ENCODE measurements at regions not wholly inside any gene's neighbourhood (a gene's known extent, or its start where the extent isn't known, plus 50 kb on each side); places are given as distances from the start of the nearest gene placed in this dataset.
"Not testable (repeated sequence)": the region's sequence is repeated elsewhere in the genome, so short reads cannot be mapped to it uniquely, and the experiment has no call there.

DNA sequence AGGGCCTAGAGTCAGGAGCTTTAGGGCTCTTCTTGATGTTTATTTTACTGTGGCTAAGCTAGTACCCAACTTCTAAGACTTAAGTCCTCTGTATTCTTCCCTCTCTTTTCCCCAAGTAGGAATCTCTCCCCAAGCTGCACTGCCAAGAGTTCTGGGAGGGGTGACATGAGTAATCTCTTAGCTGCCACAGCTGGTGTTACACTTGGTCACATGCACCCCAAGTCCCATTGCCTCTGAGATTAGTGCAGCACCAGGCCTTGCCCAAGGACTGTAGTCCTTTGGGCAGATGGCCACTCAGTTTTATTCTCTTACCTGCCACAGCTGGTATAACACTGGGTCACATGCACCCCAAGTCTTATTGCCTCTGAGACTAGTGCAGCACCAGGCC is 114.7 kb upstream of the RIOK2 start:
- intact Hi-C loops (cut with DNase I; ENCODE audit: low total_unique reads): no loop called here
- H3K4me1 ChIP-seq: no peaks in the 10 kb centered on the region
- no peak overlapping the region for H3K27ac ChIP-seq
- TF ChIP-seq, protein P1, sequence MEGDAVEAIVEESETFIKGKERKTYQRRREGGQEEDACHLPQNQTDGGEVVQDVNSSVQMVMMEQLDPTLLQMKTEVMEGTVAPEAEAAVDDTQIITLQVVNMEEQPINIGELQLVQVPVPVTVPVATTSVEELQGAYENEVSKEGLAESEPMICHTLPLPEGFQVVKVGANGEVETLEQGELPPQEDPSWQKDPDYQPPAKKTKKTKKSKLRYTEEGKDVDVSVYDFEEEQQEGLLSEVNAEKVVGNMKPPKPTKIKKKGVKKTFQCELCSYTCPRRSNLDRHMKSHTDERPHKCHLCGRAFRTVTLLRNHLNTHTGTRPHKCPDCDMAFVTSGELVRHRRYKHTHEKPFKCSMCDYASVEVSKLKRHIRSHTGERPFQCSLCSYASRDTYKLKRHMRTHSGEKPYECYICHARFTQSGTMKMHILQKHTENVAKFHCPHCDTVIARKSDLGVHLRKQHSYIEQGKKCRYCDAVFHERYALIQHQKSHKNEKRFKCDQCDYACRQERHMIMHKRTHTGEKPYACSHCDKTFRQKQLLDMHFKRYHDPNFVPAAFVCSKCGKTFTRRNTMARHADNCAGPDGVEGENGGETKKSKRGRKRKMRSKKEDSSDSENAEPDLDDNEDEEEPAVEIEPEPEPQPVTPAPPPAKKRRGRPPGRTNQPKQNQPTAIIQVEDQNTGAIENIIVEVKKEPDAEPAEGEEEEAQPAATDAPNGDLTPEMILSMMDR (IDR thresholded peaks at IDR 0.05): no peak
- TF ChIP-seq POLR2AphosphoS5 (IDR thresholded peaks at IDR 0.05) (no peak), POLR2A (IDR thresholded peaks at IDR 0.05) (no peak)
- H3K9me3 ChIP-seq: no peaks in the 10 kb centered on the region
- no peak overlapping the region for H3K4me3 ChIP-seq
- H3K27me3 ChIP-seq: no peaks in the 10 kb centered on the region
- H3K36me3 ChIP-seq: no peaks in the 10 kb centered on the region
- no peak for DNase-seq (ENCODE audit: low spot score in 2 of 2)

DNA sequence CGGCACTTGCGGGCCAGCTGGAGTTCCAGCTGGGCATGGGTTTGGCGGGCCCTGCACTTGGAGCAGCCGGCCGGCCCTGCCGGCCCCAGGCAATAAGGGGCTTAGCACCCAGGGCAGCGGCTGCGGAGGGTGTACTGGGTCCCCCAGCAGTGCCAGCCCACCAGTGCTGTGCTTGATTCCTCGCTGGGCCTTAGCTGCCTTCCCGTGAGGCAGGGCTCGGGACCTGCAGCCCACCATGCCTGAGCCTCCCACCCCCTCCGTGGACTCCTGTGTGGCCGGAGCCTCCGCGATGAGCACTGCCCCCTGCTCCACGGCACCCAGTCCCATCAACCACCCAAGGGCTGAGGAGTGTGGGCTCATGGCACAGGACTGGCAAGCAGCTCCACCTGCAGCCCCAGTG is 118.1 kb upstream of the RIOK2 start:
- H3K4me3 ChIP-seq; H3K27ac ChIP-seq; H3K36me3 ChIP-seq; H3K9me3 ChIP-seq; H3K4me1 ChIP-seq; H3K27me3 ChIP-seq; intact Hi-C loops (cut with DNase I; ENCODE audit: low total_unique reads); DNase-seq (ENCODE audit: low spot score in 2 of 2): not testable (repeated sequence)

DNA sequence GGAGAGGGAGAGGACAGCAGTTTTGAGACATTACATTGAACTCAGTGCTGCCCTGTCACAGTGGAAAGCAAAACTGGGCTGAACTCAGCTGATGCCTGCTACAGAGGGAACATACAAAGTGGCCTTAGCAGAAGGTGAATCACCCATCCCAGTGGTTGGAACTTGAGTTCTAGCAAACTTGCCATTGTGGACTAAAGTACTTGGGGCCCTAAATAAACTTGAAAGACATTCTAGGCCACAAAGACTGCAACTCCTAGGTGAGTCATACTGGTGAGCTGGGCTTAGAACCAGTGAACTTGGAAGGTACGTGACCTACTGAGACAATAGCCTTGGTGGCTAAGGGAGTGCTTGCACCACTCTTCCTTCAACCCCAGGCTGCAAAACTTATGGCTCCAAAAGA is 155.7 kb upstream of the RIOK2 start:
- H3K9me3 ChIP-seq: peaks cover 9 to 37% of the 10 kb centered on the region in 2 donors
- H3K36me3 ChIP-seq: no peaks in the 10 kb centered on the region
- TF ChIP-seq POLR2A (IDR thresholded peaks at IDR 0.05): no peak
- TF ChIP-seq, protein P1 (IDR thresholded peaks at IDR 0.05): no peak
- no peak for TF ChIP-seq POLR2AphosphoS5 (IDR thresholded peaks at IDR 0.05)
- no peak overlapping the region for H3K4me3 ChIP-seq
- DNase-seq (ENCODE audit: low spot score in 2 of 2): no peak
- no peak overlapping the region for H3K27ac ChIP-seq
- no peaks in the 10 kb centered on the region for H3K4me1 ChIP-seq
- intact Hi-C loops (cut with DNase I; ENCODE audit: low total_unique reads): no loop called here
- no peaks in the 10 kb centered on the region for H3K27me3 ChIP-seq

DNA sequence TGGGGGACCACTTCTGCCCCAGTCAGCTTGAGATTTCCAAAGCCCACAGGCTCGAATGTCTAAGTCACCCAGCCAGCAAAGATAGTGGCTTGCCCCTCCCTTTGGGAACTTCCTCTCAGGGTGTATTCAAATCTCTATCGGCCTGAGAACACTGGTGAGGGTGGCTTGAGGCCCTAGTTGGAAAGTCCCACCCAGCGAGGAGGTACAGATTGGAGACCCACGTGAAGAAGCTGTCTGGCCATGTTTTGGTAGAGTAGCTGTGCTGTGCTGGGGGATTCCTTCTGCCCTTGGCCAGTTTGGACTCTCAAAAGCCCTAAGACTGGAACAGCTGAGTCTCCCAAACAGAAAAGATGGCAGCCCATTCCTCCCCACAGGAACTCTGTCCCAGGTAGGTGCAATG is 172.7 kb upstream of the RIOK2 start:
- H3K27ac ChIP-seq: no peak overlapping the region
- TF ChIP-seq, protein P1 (IDR thresholded peaks at IDR 0.05): no peak
- TF ChIP-seq POLR2AphosphoS5 (IDR thresholded peaks at IDR 0.05) (no peak), POLR2A (IDR thresholded peaks at IDR 0.05) (no peak)

DNA sequence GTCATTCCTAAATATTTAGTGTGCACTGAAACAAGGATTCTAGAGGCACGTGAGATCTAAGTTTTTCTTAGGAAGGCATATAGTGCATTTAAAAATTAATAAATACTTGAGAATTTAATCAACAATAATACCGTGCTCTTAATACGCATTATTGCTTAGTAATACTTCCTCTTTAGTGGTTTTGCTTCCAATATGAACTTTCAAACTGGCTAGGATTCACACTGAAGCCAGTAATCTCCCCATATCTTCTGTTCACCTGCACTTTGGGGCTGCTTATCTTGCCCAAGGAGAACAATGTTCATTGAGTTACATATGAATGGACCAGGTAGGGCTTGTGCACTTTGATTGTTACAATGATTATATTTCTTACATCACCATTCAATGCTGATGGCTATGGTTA is 180.5 kb upstream of the RIOK2 start:
- no peak for TF ChIP-seq POLR2A (IDR thresholded peaks at IDR 0.05)
- no peak for TF ChIP-seq POLR2AphosphoS5 (IDR thresholded peaks at IDR 0.05)
- TF ChIP-seq, protein P1 (IDR thresholded peaks at IDR 0.05): no peak
- DNase-seq (ENCODE audit: low spot score in 2 of 2): no peak
- Histone ChIP-seq H3K36me3 (no peaks in the 10 kb centered on the region), H3K9me3 (peaks cover 3 to 16% of the 10 kb centered on the region in 2 donors), H3K4me1 (no peaks in the 10 kb centered on the region), H3K27ac (no peak overlapping the region), H3K4me3 (no peak overlapping the region), H3K27me3 (no peaks in the 10 kb centered on the region)
- intact Hi-C loops (cut with DNase I; ENCODE audit: low total_unique reads): no loop called here

More for the DNA sequence above, 172.7 kb upstream of the RIOK2 start:
- Histone ChIP-seq H3K4me1 (no peaks in the 10 kb centered on the region), H3K36me3 (no peaks in the 10 kb centered on the region), H3K9me3 (peaks cover 17 to 19% of the 10 kb centered on the region in 2 donors), H3K4me3 (no peak overlapping the region), H3K27me3 (no peaks in the 10 kb centered on the region)
- no peak for DNase-seq (ENCODE audit: low spot score in 2 of 2)
- intact Hi-C loops (cut with DNase I; ENCODE audit: low total_unique reads): no loop called here

DNA sequence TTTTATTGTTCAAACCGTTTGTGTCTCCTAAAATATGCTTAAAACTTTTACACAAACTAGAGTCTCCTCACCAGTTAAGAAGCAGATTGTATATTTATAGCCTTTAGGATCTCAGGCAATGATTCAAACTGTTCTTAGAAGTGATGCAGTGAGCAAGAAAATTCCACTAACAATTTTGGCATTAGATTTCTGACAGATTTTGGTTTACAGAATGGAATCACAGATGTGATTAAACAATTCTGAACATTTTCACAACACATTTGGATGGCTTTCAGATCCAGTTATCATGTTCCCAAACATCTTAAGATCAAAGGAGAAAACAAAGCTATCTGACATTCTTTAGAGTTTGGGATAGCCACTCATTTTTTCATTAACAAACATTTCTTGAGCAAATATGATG is 181.7 kb upstream of the RIOK2 start:
- H3K27ac ChIP-seq: no peak overlapping the region
- peaks cover 0 to 16% of the 10 kb centered on the region in 2 donors for H3K9me3 ChIP-seq
- intact Hi-C loops (cut with DNase I; ENCODE audit: low total_unique reads): no loop called here
- H3K4me3 ChIP-seq: no peak overlapping the region
- H3K4me1 ChIP-seq: no peaks in the 10 kb centered on the region
- no peak for DNase-seq (ENCODE audit: low spot score in 2 of 2)
- no peaks in the 10 kb centered on the region for H3K27me3 ChIP-seq
- TF ChIP-seq, protein P1 (IDR thresholded peaks at IDR 0.05): no peak
- no peak for TF ChIP-seq POLR2AphosphoS5 (IDR thresholded peaks at IDR 0.05)
- TF ChIP-seq POLR2A (IDR thresholded peaks at IDR 0.05): no peak
- H3K36me3 ChIP-seq: no peaks in the 10 kb centered on the region
